ENCODE measurements at regions not wholly inside any gene's neighbourhood (a gene's known extent, or its start where the extent isn't known, plus 50 kb on each side); places are given as distances from the start of the nearest gene placed in this dataset.

DNA sequence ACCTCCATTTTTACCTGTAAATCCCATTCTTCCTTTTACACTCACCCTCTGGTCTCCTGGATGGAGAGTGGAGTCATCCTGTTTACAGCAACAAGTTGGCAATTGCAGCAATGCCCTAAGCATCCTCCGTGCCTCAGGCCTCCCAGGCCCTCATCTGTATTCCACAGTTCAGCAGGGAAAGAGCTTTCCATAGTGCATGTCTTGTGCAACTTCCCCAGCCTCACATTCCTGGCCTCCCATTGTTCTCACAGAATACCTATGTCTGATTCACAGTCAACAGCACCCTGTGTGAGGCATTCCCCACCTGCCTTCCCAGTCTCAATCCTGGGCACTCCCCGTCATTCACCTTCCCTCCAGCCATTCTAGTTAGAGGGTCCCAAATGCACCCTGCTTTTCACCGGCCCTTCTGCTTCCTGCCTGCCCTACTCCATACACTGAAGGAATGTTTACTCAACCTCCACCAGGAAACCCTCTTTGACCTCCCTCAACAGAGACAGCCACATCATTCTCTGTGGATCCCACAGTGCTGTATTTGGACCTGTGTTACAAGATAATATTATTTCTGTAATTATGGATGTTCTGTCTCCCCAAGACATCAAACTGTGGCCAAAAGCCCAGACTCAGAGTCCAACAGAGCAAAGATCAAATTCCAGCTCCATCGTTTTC is 405.7 kb downstream of the BUD13 start (continued):
- TF ChIP-seq, protein P1, sequence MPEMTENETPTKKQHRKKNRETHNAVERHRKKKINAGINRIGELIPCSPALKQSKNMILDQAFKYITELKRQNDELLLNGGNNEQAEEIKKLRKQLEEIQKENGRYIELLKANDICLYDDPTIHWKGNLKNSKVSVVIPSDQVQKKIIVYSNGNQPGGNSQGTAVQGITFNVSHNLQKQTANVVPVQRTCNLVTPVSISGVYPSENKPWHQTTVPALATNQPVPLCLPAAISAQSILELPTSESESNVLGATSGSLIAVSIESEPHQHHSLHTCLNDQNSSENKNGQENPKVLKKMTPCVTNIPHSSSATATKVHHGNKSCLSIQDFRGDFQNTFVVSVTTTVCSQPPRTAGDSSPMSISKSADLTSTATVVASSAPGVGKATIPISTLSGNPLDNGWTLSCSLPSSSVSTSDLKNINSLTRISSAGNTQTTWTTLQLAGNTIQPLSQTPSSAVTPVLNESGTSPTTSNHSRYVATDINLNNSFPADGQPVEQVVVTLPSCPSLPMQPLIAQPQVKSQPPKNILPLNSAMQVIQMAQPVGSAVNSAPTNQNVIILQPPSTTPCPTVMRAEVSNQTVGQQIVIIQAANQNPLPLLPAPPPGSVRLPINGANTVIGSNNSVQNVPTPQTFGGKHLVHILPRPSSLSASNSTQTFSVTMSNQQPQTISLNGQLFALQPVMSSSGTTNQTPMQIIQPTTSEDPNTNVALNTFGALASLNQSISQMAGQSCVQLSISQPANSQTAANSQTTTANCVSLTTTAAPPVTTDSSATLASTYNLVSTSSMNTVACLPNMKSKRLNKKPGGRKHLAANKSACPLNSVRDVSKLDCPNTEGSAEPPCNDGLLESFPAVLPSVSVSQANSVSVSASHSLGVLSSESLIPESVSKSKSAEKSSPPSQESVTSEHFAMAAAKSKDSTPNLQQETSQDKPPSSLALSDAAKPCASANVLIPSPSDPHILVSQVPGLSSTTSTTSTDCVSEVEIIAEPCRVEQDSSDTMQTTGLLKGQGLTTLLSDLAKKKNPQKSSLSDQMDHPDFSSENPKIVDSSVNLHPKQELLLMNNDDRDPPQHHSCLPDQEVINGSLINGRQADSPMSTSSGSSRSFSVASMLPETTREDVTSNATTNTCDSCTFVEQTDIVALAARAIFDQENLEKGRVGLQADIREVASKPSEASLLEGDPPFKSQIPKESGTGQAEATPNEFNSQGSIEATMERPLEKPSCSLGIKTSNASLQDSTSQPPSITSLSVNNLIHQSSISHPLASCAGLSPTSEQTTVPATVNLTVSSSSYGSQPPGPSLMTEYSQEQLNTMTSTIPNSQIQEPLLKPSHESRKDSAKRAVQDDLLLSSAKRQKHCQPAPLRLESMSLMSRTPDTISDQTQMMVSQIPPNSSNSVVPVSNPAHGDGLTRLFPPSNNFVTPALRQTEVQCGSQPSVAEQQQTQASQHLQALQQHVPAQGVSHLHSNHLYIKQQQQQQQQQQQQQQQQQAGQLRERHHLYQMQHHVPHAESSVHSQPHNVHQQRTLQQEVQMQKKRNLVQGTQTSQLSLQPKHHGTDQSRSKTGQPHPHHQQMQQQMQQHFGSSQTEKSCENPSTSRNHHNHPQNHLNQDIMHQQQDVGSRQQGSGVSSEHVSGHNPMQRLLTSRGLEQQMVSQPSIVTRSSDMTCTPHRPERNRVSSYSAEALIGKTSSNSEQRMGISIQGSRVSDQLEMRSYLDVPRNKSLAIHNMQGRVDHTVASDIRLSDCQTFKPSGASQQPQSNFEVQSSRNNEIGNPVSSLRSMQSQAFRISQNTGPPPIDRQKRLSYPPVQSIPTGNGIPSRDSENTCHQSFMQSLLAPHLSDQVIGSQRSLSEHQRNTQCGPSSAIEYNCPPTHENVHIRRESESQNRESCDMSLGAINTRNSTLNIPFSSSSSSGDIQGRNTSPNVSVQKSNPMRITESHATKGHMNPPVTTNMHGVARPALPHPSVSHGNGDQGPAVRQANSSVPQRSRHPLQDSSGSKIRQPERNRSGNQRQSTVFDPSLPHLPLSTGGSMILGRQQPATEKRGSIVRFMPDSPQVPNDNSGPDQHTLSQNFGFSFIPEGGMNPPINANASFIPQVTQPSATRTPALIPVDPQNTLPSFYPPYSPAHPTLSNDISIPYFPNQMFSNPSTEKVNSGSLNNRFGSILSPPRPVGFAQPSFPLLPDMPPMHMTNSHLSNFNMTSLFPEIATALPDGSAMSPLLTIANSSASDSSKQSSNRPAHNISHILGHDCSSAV (CRISPR knock-in tag; IDR thresholded peaks at IDR 0.05; ENCODE audit: borderline replicate concordance), result no peak
- TF ChIP-seq ZNF850 (CRISPR knock-in tag; conservative IDR thresholded peaks at IDR 0.05) (no peak), MIER2 (CRISPR knock-in tag; IDR thresholded peaks at IDR 0.05) (peak; percentile 84), NCOR1 (IDR thresholded peaks at IDR 0.05; ENCODE audit: borderline replicate concordance, low read length) (peak; percentile 28; the same call in 1 of the 2 replicates), FOSL2 (CRISPR knock-in tag; IDR thresholded peaks at IDR 0.05) (peak; percentile 64; the same call in 1 of the 2 replicates), EP300 (IDR thresholded peaks at IDR 0.05; ENCODE audit: low read depth in 2 of 2, low read length in 2 of 2) (0 out of 4 replicates have a peak, but pooled peaks of 1 of the 2 experiments have one; percentile 44), EP300 (CRISPR knock-in tag; IDR thresholded peaks at IDR 0.05; ENCODE audit: borderline replicate concordance) (0 out of 2 replicates have a peak, but pooled peaks have one; percentile 38), REXO4 (CRISPR knock-in tag; IDR thresholded peaks at IDR 0.05; ENCODE audit: borderline replicate concordance) (no peak), ZNF138 (CRISPR knock-in tag; IDR thresholded peaks at IDR 0.05; ENCODE audit: low read depth) (no peak), EHMT2 (IDR thresholded peaks at IDR 0.05; ENCODE audit: borderline replicate concordance, low read depth, low read length) (peak; percentile 73; the same call in 1 of the 2 replicates), CEBPG (CRISPR knock-in tag; IDR thresholded peaks at IDR 0.05) (peak; percentile 92), NR2F6 (IDR thresholded peaks at IDR 0.05) (no peak), NR2F6 (CRISPR knock-in tag; IDR thresholded peaks at IDR 0.05) (peak; percentile 27; the same call in 1 of the 2 replicates), CBX2 (IDR thresholded peaks at IDR 0.05; ENCODE audit: low read depth, low read length) (no peak), CBX2 (CRISPR knock-in tag; IDR thresholded peaks at IDR 0.05; ENCODE audit: low read depth) (no peak), ARHGAP35 (CRISPR knock-in tag; IDR thresholded peaks at IDR 0.05; ENCODE audit: borderline replicate concordance) (no peak), ZNF331 (CRISPR knock-in tag; IDR thresholded peaks at IDR 0.05) (0 out of 2 replicates have a peak, but pooled peaks have one; percentile 41)
- TF ChIP-seq, protein P2, sequence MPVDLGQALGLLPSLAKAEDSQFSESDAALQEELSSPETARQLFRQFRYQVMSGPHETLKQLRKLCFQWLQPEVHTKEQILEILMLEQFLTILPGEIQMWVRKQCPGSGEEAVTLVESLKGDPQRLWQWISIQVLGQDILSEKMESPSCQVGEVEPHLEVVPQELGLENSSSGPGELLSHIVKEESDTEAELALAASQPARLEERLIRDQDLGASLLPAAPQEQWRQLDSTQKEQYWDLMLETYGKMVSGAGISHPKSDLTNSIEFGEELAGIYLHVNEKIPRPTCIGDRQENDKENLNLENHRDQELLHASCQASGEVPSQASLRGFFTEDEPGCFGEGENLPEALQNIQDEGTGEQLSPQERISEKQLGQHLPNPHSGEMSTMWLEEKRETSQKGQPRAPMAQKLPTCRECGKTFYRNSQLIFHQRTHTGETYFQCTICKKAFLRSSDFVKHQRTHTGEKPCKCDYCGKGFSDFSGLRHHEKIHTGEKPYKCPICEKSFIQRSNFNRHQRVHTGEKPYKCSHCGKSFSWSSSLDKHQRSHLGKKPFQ (CRISPR knock-in tag; IDR thresholded peaks at IDR 0.05; ENCODE audit: insufficient replicate concordance), result no peak
- TF ChIP-seq, protein P3, sequence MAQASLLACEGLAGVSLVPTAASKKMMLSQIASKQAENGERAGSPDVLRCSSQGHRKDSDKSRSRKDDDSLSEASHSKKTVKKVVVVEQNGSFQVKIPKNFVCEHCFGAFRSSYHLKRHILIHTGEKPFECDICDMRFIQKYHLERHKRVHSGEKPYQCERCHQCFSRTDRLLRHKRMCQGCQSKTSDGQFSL (CRISPR knock-in tag; IDR thresholded peaks at IDR 0.05), result no peak
- TF ChIP-seq, protein P4, sequence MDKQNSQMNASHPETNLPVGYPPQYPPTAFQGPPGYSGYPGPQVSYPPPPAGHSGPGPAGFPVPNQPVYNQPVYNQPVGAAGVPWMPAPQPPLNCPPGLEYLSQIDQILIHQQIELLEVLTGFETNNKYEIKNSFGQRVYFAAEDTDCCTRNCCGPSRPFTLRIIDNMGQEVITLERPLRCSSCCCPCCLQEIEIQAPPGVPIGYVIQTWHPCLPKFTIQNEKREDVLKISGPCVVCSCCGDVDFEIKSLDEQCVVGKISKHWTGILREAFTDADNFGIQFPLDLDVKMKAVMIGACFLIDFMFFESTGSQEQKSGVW (CRISPR knock-in tag; IDR thresholded peaks at IDR 0.05; ENCODE audit: borderline replicate concordance), result no peak

All from HepG2 (cell line).